CD14-positive monocyte (primary cell): ENCODE measurements at regions not wholly inside any gene's neighbourhood (a gene's known extent, or its start where the extent isn't known, plus 50 kb on each side); places are given as distances from the start of the nearest gene placed in this dataset.

Experiments used
- DNase-seq, 3 donors: peaks; one replicate each; pipeline ENCODE4 v3.0.0-alpha.2; 2011 to 2022
- H2AFZ ChIP-seq: 2 replicates; pipeline ENCODE4 v1.6.0; 2012; ENCODE audit warnings: mild to moderate bottlenecking, low read depth, low read length, inconsistent platforms; ENCODE audit not compliant: insufficient read depth, poor library complexity, severe bottlenecking
- H3K27ac ChIP-seq, 2 donors: 1 replicate in 1 of 2; 2 replicates in 1 of 2; pipeline ENCODE4 v1.5.1; 2012 to 2013; ENCODE audit warnings: low read length in 2 of 2, control low read depth in 1 of 2, inconsistent platforms in 1 of 2, low read depth in 1 of 2, mild to moderate bottlenecking in 1 of 2
- H3K27me3 ChIP-seq, 2 donors: one replicate each; pipeline versions ENCODE4 v1.6.0 to v1.6.1; 2011 to 2013; ENCODE audit warnings: low read length in 2 of 2; ENCODE audit not compliant: control insufficient read depth in 2 of 2, insufficient read depth in 2 of 2
- H3K36me3 ChIP-seq, 2 donors: replicated peaks in 1 of 2; 1 replicate in 1 of 2; 2 replicates in 1 of 2; pipeline versions ENCODE4 v1.5.1 to v1.6.1; 2012 to 2013; ENCODE audit warnings: low read length in 2 of 2, control low read depth in 1 of 2, inconsistent platforms in 1 of 2, mild to moderate bottlenecking in 1 of 2; ENCODE audit not compliant: insufficient read depth in 2 of 2, control insufficient read depth in 1 of 2
- H3K4me1 ChIP-seq, 2 donors: 1 replicate in 1 of 2; 2 replicates in 1 of 2; pipeline versions ENCODE4 v1.5.1 to v1.6.1; 2012 to 2013; ENCODE audit warnings: low read length in 2 of 2, control low read depth in 1 of 2, inconsistent platforms in 1 of 2, mild to moderate bottlenecking in 1 of 2, moderate library complexity in 1 of 2; ENCODE audit not compliant: insufficient read depth in 2 of 2, control insufficient read depth in 1 of 2
- H3K4me2 ChIP-seq: replicated peaks from 2 replicates; pipeline ENCODE3; 2012; ENCODE audit warnings: low read length, moderate library complexity, mild to moderate bottlenecking; ENCODE audit not compliant: poor library complexity, severe bottlenecking; ENCODE audit errors: extremely low read depth
- H3K4me3 ChIP-seq, 3 experiments: fragments of 200-600 bp in 1 of 3; sonication (generic) in 1 of 3; replicated peaks in 1 of 3; 1 replicate in 2 of 3; 2 replicates in 1 of 3; pipeline ENCODE4 v1.5.1; 2011 to 2013; ENCODE audit warnings: low read length in 3 of 3, mild to moderate bottlenecking in 3 of 3, control low read depth in 2 of 3, low read depth in 2 of 3, inconsistent platforms in 1 of 3, moderate library complexity in 1 of 3
- H3K79me2 ChIP-seq: 2 replicates; pipeline ENCODE4 v1.6.0; 2012; ENCODE audit warnings: mild to moderate bottlenecking, control low read depth, inconsistent platforms, low read length, moderate library complexity; ENCODE audit not compliant: insufficient read depth
- H3K9ac ChIP-seq: 2 replicates; pipeline ENCODE4 v1.6.0; 2017; ENCODE audit warnings: low read length, mild to moderate bottlenecking; ENCODE audit not compliant: insufficient read depth, poor library complexity, severe bottlenecking
- H3K9me3 ChIP-seq, 2 donors: replicated peaks in 1 of 2; 1 replicate in 1 of 2; 2 replicates in 1 of 2; pipeline versions ENCODE4 v1.5.1 to v1.6.1; 2012 to 2013; ENCODE audit warnings: low read length in 2 of 2, control low read depth in 1 of 2; ENCODE audit not compliant: control insufficient read depth in 1 of 2, insufficient read depth in 1 of 2
- H4K20me1 ChIP-seq: 2 replicates; pipeline ENCODE4 v1.6.0; 2012; ENCODE audit warnings: mild to moderate bottlenecking, low read length, control low read depth, moderate library complexity; ENCODE audit not compliant: insufficient read depth
- H3K27ac Mint-ChIP-seq, 7 donors: one replicate each; pipeline ENCODE4 v1.8.0; 2020; ENCODE audit warnings: mild to moderate bottlenecking in 7 of 7, mixed read lengths in 7 of 7, moderate library complexity in 6 of 7, inconsistent platforms in 2 of 7
- H3K27me3 Mint-ChIP-seq, 3 donors: one replicate each; pipeline ENCODE4 v1.8.0; 2021 to 2022; ENCODE audit warnings: low read depth in 3 of 3, mild to moderate bottlenecking in 3 of 3, mixed read lengths in 3 of 3, moderate library complexity in 3 of 3, inconsistent platforms in 1 of 3
- H3K36me3 Mint-ChIP-seq, 2 donors: one replicate each; pipeline ENCODE4 v1.8.0; 2020; ENCODE audit warnings: mixed read lengths in 2 of 2, inconsistent platforms in 1 of 2, mild to moderate bottlenecking in 1 of 2
- H3K4me1 Mint-ChIP-seq: one replicate; pipeline ENCODE4 v1.8.0; 2020; ENCODE audit warnings: mild to moderate bottlenecking, mixed read lengths
- H3K4me3 Mint-ChIP-seq, 2 donors: one replicate each; pipeline ENCODE4 v1.8.0; 2020; ENCODE audit warnings: mild to moderate bottlenecking in 2 of 2, mixed read lengths in 2 of 2, moderate library complexity in 1 of 2
- H3K9me3 Mint-ChIP-seq, 7 donors: one replicate each; pipeline ENCODE4 v1.8.0; 2020 to 2022; ENCODE audit warnings: mixed read lengths in 7 of 7, mild to moderate bottlenecking in 6 of 7, moderate library complexity in 6 of 7, inconsistent platforms in 2 of 7
- CTCF ChIP-seq: fragments of 200-600 bp; IDR thresholded peaks from one replicate; pipeline ENCODE4 v1.8.0; 2022; ENCODE audit warnings: antibody characterized with exemption, mild to moderate bottlenecking
- WGBS: methylation state at CpG from one replicate; pipeline ENCODE4 v1.1.5; 2013; ENCODE audit warnings: missing lambda C conversion rate; ENCODE audit not compliant: insufficient coverage; 5-methylcytosine and 5-hydroxymethylcytosine counted together
- intact Hi-C, 2 donors: fragments of 100-400 bp; cut with micrococcal nuclease; formaldehyde crosslinking; loops; one replicate each; pipeline versions ENCODE4 v1.15.0 to v1.15.1; 2023

GRCh38 chr7:98778421-98778820, 91.4 kb downstream of the TMEM130 start:
- Histone ChIP-seq H3K79me2 (no peaks in the 10 kb centered on the region), H2AFZ (no peak overlapping the region), H3K9ac (no peak overlapping the region), H3K27me3 (no peaks in the 10 kb centered on the region), H3K9me3 (no peaks in the 10 kb centered on the region), H3K4me2 (no peak overlapping the region), H3K4me1 (peaks cover 0 to 9% of the 10 kb centered on the region in 2 donors), H3K4me3 (no peak overlapping the region), H4K20me1 (no peaks in the 10 kb centered on the region), H3K36me3 (no peaks in the 10 kb centered on the region), H3K27ac (no peak overlapping the region)
- DNase-seq, result no peak
- no peak overlapping the region for H3K27ac Mint-ChIP-seq
- WGBS, result 74% methylated on average over 3 of the region's 4 CpGs
- H3K4me3 Mint-ChIP-seq, result no peak overlapping the region
- peaks cover 0 to 11% (median 0%) of the 10 kb centered on the region in 7 donors for H3K9me3 Mint-ChIP-seq
- peaks cover 5% of the 10 kb centered on the region for H3K4me1 Mint-ChIP-seq
- intact Hi-C loops, result no loop called here
- no peaks in the 10 kb centered on the region for H3K36me3 Mint-ChIP-seq
- H3K27me3 Mint-ChIP-seq, result peaks cover 2 to 16% (median 7%) of the 10 kb centered on the region in 3 donors
- no peak for TF ChIP-seq CTCF

GRCh38 chr7:98779800-98780587, 89.8 kb downstream of the TMEM130 start:
- TF ChIP-seq CTCF, result no peak
- H3K4me2 ChIP-seq, result no peak overlapping the region
- H3K4me3 ChIP-seq, result no peak overlapping the region
- no peaks in the 10 kb centered on the region for H3K27me3 ChIP-seq
- intact Hi-C loops, result no loop called here
- no peak overlapping the region for H3K27ac ChIP-seq
- no peaks in the 10 kb centered on the region for H3K9me3 ChIP-seq
- no peak overlapping the region for H2AFZ ChIP-seq
- H3K4me1 ChIP-seq, result peaks cover 0 to 9% of the 10 kb centered on the region in 2 donors
- Mint-ChIP-seq H3K4me1 (peaks cover 5% of the 10 kb centered on the region), H3K4me3 (no peak overlapping the region), H3K27me3 (peaks cover 5 to 17% (median 7%) of the 10 kb centered on the region in 3 donors), H3K9me3 (peaks cover 0 to 11% (median 0%) of the 10 kb centered on the region in 7 donors), H3K27ac (peak overlapping the region in 2 of 7 donors; percentile 13 to 35), H3K36me3 (no peaks in the 10 kb centered on the region)
- H3K36me3 ChIP-seq, result no peaks in the 10 kb centered on the region
- 87% methylated on average over 7 of the region's 22 CpGs for WGBS
- DNase-seq, result peak; percentile 5 to 36 (median 32)
- H3K9ac ChIP-seq, result no peak overlapping the region
- no peaks in the 10 kb centered on the region for H3K79me2 ChIP-seq
- H4K20me1 ChIP-seq, result no peaks in the 10 kb centered on the region
